ENCODE measurements at regions not wholly inside any gene's neighbourhood (a gene's known extent, or its start where the extent isn't known, plus 50 kb on each side); places are given as distances from the start of the nearest gene placed in this dataset.

- H3K4me3 ChIP-seq (ENCODE audit: low read depth, low read length) = no peak overlapping the region
- no peak for TF ChIP-seq CTCF (IDR thresholded peaks at IDR 0.05; ENCODE audit: borderline replicate concordance, insufficient read depth, low read depth, low read length)
These were observed 200.1 kb upstream of the FOXP2 start for GRCh38 chr7:114214466-114214865.

- no peak for TF ChIP-seq CTCF (IDR thresholded peaks at IDR 0.05; ENCODE audit: borderline replicate concordance, insufficient read depth, low read depth, low read length)
These were observed 201.7 kb upstream of the FOXP2 start for GRCh38 chr7:114212721-114213429.

GRCh38 chr7:114209968-114210367 is 204.6 kb upstream of the FOXP2 start:
- H3K4me3 ChIP-seq (ENCODE audit: low read depth, low read length) = no peak overlapping the region
- no peak for TF ChIP-seq CTCF (IDR thresholded peaks at IDR 0.05; ENCODE audit: borderline replicate concordance, insufficient read depth, low read depth, low read length)

More at GRCh38 chr7:114212721-114213429, 201.7 kb upstream of the FOXP2 start:
- no peak overlapping the region for H3K4me3 ChIP-seq (ENCODE audit: low read depth, low read length)

- no peak overlapping the region for H3K4me3 ChIP-seq (ENCODE audit: low read depth, low read length)
- no peak for TF ChIP-seq CTCF (IDR thresholded peaks at IDR 0.05; ENCODE audit: borderline replicate concordance, insufficient read depth, low read depth, low read length)
These were observed 207.9 kb upstream of the FOXP2 start for GRCh38 chr7:114206688-114207087.

GRCh38 chr7:114196517-114196916 is 218.1 kb upstream of the FOXP2 start:
- TF ChIP-seq CTCF (IDR thresholded peaks at IDR 0.05; ENCODE audit: borderline replicate concordance, insufficient read depth, low read depth, low read length) = no peak
- H3K4me3 ChIP-seq (ENCODE audit: low read depth, low read length) = no peak overlapping the region

GRCh38 chr7:114190387-114190786 is 224.2 kb upstream of the FOXP2 start:
- TF ChIP-seq CTCF (IDR thresholded peaks at IDR 0.05; ENCODE audit: borderline replicate concordance, insufficient read depth, low read depth, low read length) = no peak
- H3K4me3 ChIP-seq (ENCODE audit: low read depth, low read length) = no peak overlapping the region

GRCh38 chr7:114183311-114184088 is 231.1 kb upstream of the FOXP2 start:
- H3K4me3 ChIP-seq (ENCODE audit: low read depth, low read length) = no peak overlapping the region
- TF ChIP-seq CTCF (IDR thresholded peaks at IDR 0.05; ENCODE audit: borderline replicate concordance, insufficient read depth, low read depth, low read length) = no peak

Measured in GM12875 (cell line).